Adrenal gland (tissue), 9 donors: ENCODE measurements at regions not wholly inside any gene's neighbourhood (a gene's known extent, or its start where the extent isn't known, plus 50 kb on each side); places are given as distances from the start of the nearest gene placed in this dataset.

Source experiments
- DNase-seq, 7 donors: peaks; one replicate each; pipeline ENCODE4 v3.0.0-alpha.2; 2019 to 2020
- H3K27ac ChIP-seq, 5 donors: fragments of 200-600 bp; sonication (generic) in 4 of 5; 1 replicate in 3 of 5; 2 replicates in 2 of 5; pipeline versions ENCODE4 v1.5.1 to v1.8.0; 2016 to 2020; ENCODE audit warnings: mild to moderate bottlenecking in 1 of 5
- H3K27me3 ChIP-seq: fragments of 200-600 bp; 2 replicates; pipeline ENCODE4 v1.8.0; 2021
- H3K36me3 ChIP-seq, 2 donors: fragments of 200-600 bp; replicated peaks in 1 of 2; 1 replicate in 1 of 2; 2 replicates in 1 of 2; pipeline versions ENCODE4 v1.5.1 to v1.8.0; 2018 to 2022
- H3K4me1 ChIP-seq, 2 donors: fragments of 200-600 bp; replicated peaks in 1 of 2; 1 replicate in 1 of 2; 2 replicates in 1 of 2; pipeline versions ENCODE4 v1.5.1 to v1.8.0; 2018 to 2021
- H3K4me3 ChIP-seq, 4 donors: fragments of 200-600 bp; sonication (generic) in 3 of 4; one replicate each; pipeline ENCODE4 v1.5.1; 2016 to 2018
- H3K9me3 ChIP-seq, 3 donors: fragments of 200-600 bp; sonication (generic) in 1 of 3; replicated peaks in 1 of 3; 1 replicate in 2 of 3; 2 replicates in 1 of 3; pipeline versions ENCODE4 v1.5.1 to v1.8.0; 2016 to 2021
- POLR2A ChIP-seq, 2 donors: fragments of 450-650 bp; IDR thresholded peaks; one replicate each; pipeline ENCODE4 v1.6.1; 2017; ENCODE audit warnings: antibody characterized with exemption in 2 of 2, mild to moderate bottlenecking in 2 of 2, moderate library complexity in 1 of 2
- WGBS, 4 donors: extraction: QIAGEN DNeasy Blood & Tissue Kit in 2 of 4; methylation state at CpG; one replicate each; pipeline versions ENCODE4 v1.1.5 to v1.1.7; 2013 to 2017; 5-methylcytosine and 5-hydroxymethylcytosine counted together
- intact Hi-C, 2 donors: fragments of 100-400 bp; cut with DNase I; formaldehyde crosslinking; loops; one replicate each; pipeline versions ENCODE4 v1.14.1 to v1.15.0; 2022 to 2023
- TF ChIP-seq, protein P1 (sequence below), 6 experiments: fragments of 450-650 bp in 4 of 6; fragments of 200-600 bp in 2 of 6; sonication (generic) in 1 of 6; IDR thresholded peaks; 1 replicate in 5 of 6; 2 replicates in 1 of 6; pipeline versions ENCODE4 v1.5.1 to v1.8.0; 2016 to 2021; ENCODE audit warnings: antibody characterized with exemption in 6 of 6, mild to moderate bottlenecking in 2 of 6, moderate library complexity in 1 of 6
- donor health status: healthy with polysubstance abuse.
- donor health status: Bipolar disorder and iron deficiency.
- donor health status: DM: yes; HTN: yes; CAD: no.
- donor health status: DM: no; HTN: no; CAD: no.
- donor health status: DM: no; HTN: no; CAD: no.

DNA sequence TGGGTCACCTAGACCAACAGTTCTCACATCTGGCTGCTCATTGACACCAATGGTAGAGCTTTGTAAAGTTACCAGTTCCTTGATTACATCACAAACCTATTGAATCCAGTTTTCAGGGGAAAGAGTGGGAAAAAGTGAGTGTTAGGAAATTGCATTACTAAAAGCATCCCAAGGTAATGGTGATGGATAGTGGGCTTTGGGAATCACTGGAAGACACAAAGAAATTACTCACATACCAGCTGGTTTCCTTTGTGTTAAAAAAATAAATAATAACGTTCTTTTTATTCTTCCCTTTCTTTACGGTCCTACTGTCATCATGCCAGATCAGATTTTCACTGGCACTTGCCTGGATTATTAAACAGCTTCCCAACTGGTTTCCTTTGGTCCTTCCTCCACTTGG lies 370.7 kb downstream of the RFPL4B start:
- H3K27ac ChIP-seq: no peak overlapping the region
- no peak overlapping the region for H3K4me3 ChIP-seq
- no peaks in the 10 kb centered on the region for H3K27me3 ChIP-seq
- H3K36me3 ChIP-seq: no peaks in the 10 kb centered on the region
- no peak for DNase-seq
- intact Hi-C loops: no loop called here
- WGBS, 4 donors: 68 to 73% (median 69%) methylated on average over 2 of the region's 2 CpGs
- no peaks in the 10 kb centered on the region for H3K4me1 ChIP-seq
- no peaks in the 10 kb centered on the region for H3K9me3 ChIP-seq
- TF ChIP-seq, protein P1, sequence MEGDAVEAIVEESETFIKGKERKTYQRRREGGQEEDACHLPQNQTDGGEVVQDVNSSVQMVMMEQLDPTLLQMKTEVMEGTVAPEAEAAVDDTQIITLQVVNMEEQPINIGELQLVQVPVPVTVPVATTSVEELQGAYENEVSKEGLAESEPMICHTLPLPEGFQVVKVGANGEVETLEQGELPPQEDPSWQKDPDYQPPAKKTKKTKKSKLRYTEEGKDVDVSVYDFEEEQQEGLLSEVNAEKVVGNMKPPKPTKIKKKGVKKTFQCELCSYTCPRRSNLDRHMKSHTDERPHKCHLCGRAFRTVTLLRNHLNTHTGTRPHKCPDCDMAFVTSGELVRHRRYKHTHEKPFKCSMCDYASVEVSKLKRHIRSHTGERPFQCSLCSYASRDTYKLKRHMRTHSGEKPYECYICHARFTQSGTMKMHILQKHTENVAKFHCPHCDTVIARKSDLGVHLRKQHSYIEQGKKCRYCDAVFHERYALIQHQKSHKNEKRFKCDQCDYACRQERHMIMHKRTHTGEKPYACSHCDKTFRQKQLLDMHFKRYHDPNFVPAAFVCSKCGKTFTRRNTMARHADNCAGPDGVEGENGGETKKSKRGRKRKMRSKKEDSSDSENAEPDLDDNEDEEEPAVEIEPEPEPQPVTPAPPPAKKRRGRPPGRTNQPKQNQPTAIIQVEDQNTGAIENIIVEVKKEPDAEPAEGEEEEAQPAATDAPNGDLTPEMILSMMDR (IDR thresholded peaks at IDR 0.05): no peak
- no peak for TF ChIP-seq POLR2A (IDR thresholded peaks at IDR 0.05)

DNA sequence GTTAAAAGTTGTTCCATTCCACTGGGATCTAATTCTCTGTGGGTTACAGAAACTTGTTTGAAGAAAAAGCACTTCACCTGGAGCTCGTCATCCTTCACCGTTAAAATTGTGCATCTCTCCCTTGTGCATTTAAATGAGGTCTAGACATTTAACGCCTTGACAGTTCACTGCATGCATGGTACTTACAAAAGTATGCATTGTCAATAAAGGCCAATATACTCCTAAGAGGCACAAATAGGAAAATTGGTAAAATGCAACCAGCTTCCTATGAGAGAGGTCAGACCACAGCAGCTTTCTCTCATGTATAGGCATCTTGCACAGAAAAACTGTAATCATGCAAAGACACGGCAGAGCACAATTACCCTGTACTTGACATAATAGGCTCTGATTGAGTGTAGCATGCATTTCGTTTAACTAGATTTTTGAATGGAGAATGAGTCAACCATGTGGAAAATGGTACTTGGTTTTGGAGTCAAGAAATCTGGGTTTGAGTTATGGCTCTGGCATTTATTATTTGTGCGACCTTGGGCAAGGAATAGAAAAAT lies 378.5 kb downstream of the RFPL4B start:
- Histone ChIP-seq H3K4me3 (no peak overlapping the region), H3K36me3 (no peaks in the 10 kb centered on the region), H3K27ac (no peak overlapping the region), H3K27me3 (no peaks in the 10 kb centered on the region), H3K4me1 (no peaks in the 10 kb centered on the region), H3K9me3 (no peaks in the 10 kb centered on the region)
- TF ChIP-seq, protein P1 (IDR thresholded peaks at IDR 0.05): no peak
- TF ChIP-seq POLR2A (IDR thresholded peaks at IDR 0.05): no peak
- WGBS, 4 donors: 74 to 84% (median 80%) methylated on average over 6 of the region's 6 CpGs
- intact Hi-C loops: no loop called here
- no peak for DNase-seq

DNA sequence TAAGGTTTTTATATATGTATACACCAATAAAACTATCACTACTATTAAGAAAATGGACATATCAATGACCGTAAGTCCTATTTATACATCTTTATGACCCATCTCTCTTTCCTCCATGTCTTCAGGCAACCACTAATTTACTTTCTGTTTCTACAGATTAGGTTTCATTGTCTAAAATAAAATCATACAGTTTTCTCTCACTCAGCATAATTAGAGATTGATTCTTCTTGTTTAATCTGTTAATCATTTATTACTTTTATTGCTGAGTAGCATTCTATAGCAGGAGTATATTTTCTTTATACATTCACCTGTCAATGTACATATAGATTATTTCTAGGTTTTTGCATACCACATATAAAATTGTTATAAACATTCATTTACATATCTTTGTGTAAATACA lies 388.0 kb downstream of the RFPL4B start:
- Histone ChIP-seq H3K4me3 (no peak overlapping the region), H3K9me3 (no peaks in the 10 kb centered on the region), H3K27me3 (no peaks in the 10 kb centered on the region), H3K4me1 (no peaks in the 10 kb centered on the region), H3K27ac (no peak overlapping the region), H3K36me3 (no peaks in the 10 kb centered on the region)
- intact Hi-C loops: no loop called here
- no peak for TF ChIP-seq POLR2A (IDR thresholded peaks at IDR 0.05)
- TF ChIP-seq, protein P1 (IDR thresholded peaks at IDR 0.05): no peak
- no peak for DNase-seq
- 76 to 85% (median 82%) methylated on average over 1 of the region's 1 CpG for WGBS, 4 donors

DNA sequence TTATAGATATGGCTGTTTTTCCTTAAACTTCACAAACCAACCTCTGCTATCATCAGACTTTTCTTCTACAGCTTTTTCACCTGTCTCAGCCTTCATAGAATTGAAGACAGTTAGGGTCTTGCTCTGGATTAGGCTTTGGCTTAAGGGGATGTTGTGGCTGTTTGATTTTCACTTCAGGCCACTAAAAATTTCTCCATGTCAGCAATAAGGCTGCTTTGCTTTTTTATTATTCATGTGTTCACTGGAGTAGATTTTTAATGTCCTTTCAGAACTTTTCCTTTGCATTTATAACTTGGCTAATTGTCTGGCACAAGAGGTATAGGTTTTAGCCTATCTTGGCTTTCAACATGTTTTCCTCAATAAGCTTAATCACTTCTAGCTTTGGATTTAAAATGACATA lies 392.6 kb downstream of the RFPL4B start:
- no peak overlapping the region for H3K4me3 ChIP-seq
- intact Hi-C loops: no loop called here
- no peak overlapping the region for H3K27ac ChIP-seq

More for the DNA sequence above, 392.6 kb downstream of the RFPL4B start:
- H3K36me3 ChIP-seq: no peaks in the 10 kb centered on the region
- DNase-seq: no peak
- TF ChIP-seq POLR2A (IDR thresholded peaks at IDR 0.05): no peak
- TF ChIP-seq, protein P1 (IDR thresholded peaks at IDR 0.05): no peak
- H3K9me3 ChIP-seq: no peaks in the 10 kb centered on the region
- H3K27me3 ChIP-seq: no peaks in the 10 kb centered on the region
- no peaks in the 10 kb centered on the region for H3K4me1 ChIP-seq
